Smooth muscle cell (in vitro differentiated cells): ENCODE measurements at regions not wholly inside any gene's neighbourhood (a gene's known extent, or its start where the extent isn't known, plus 50 kb on each side); places are given as distances from the start of the nearest gene placed in this dataset.

Source experiments
- DNase-seq: peaks from one replicate; lab custom pipeline; 2025; ENCODE audit not compliant: unreplicated experiment; lab: John Stamatoyannopoulos, UW
- H2AFZ ChIP-seq: fragments of 200-600 bp; sonication (generic); 2 replicates; pipeline ENCODE4 v1.6.0; 2016; ENCODE audit warnings: antibody characterized with exemption, low read depth, mild to moderate bottlenecking
- H3F3A ChIP-seq: fragments of 200-600 bp; sonication (generic); 2 replicates; pipeline ENCODE4 v1.6.0; 2017; ENCODE audit warnings: antibody characterized with exemption, low read depth
- H3K27ac ChIP-seq: fragments of 200-600 bp; sonication (generic); 2 replicates; pipeline ENCODE4 v1.5.1; 2016; ENCODE audit warnings: low read depth, mild to moderate bottlenecking
- H3K27me3 ChIP-seq: fragments of 200-600 bp; sonication (generic); 2 replicates; pipeline ENCODE4 v1.6.1; 2016; ENCODE audit warnings: low read depth, mild to moderate bottlenecking
- H3K36me3 ChIP-seq: fragments of 200-600 bp; sonication (generic); 2 replicates; pipeline ENCODE4 v1.5.1; 2016; ENCODE audit warnings: low read depth
- H3K4me1 ChIP-seq: fragments of 200-600 bp; sonication (generic); 2 replicates; pipeline ENCODE4 v1.5.1; 2016; ENCODE audit warnings: low read depth
- H3K4me2 ChIP-seq: fragments of 200-600 bp; sonication (generic); 2 replicates; pipeline ENCODE4 v1.6.0; 2016; ENCODE audit warnings: mild to moderate bottlenecking
- H3K4me3 ChIP-seq: fragments of 200-600 bp; sonication (generic); 2 replicates; pipeline ENCODE4 v1.5.1; 2016; ENCODE audit warnings: mild to moderate bottlenecking
- H3K79me2 ChIP-seq: fragments of 200-600 bp; sonication (generic); 2 replicates; pipeline ENCODE4 v1.6.0; 2016; ENCODE audit warnings: low read depth, mild to moderate bottlenecking
- H3K9ac ChIP-seq: fragments of 200-600 bp; sonication (generic); 2 replicates; pipeline ENCODE4 v1.6.0; 2016; ENCODE audit warnings: low read depth
- H3K9me3 ChIP-seq: fragments of 200-600 bp; sonication (generic); replicated peaks from 2 replicates; pipeline ENCODE4 v1.5.1; 2016; ENCODE audit warnings: low read depth
- H4K20me1 ChIP-seq: fragments of 200-600 bp; sonication (generic); 2 replicates; pipeline ENCODE4 v1.6.0; 2016; ENCODE audit warnings: low read depth
- WGBS: methylation state at CpG from one replicate; pipeline ENCODE4 v1.1.7; 2016; ENCODE audit warnings: low lambda C conversion rate; 5-methylcytosine and 5-hydroxymethylcytosine counted together
- TF ChIP-seq, protein P1 (sequence below): fragments of 200-600 bp; sonication (generic); IDR thresholded peaks from 2 replicates; pipeline ENCODE4 v1.5.1; 2017; ENCODE audit warnings: borderline replicate concordance, mild to moderate bottlenecking, antibody characterized with exemption; ENCODE audit not compliant: insufficient read depth, poor library complexity, severe bottlenecking

DNA sequence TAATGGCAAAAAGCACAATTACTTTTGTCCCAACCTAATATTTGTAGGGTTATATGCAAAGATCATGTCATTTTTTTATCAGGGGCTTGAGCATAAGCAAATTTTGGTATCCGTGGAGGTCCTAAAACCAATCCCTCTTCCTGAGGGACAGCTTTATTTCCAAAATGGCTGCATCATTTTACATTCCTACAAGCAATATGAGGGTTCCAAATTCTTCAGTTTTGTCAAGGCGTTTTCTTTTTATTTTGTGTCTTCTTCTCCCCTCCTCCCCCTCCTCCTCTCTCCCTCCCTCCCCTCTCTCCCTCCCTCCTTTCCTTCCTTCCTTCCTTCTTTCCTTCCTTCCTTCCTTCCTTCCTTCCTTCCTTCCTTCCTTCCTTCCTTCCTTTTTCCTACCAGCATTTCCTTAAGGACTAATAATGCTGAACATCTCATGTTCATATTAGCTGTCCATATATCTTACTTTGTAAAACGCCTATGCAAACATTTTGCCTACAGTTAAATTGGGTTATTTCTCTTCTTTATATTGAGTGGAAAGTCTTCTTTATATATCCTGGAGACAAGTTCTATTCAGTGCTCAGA, 881.8 kb downstream of the DCDC2C start:
- no peak overlapping the region for H3K4me2 ChIP-seq
- no peaks in the 10 kb centered on the region for H3K4me1 ChIP-seq
- no peak overlapping the region for H3K27ac ChIP-seq
- H3K27me3 ChIP-seq: no peaks in the 10 kb centered on the region
- no peak overlapping the region for H2AFZ ChIP-seq
- H3K9me3 ChIP-seq: no peaks in the 10 kb centered on the region
- no peak for DNase-seq
- TF ChIP-seq, protein P1, sequence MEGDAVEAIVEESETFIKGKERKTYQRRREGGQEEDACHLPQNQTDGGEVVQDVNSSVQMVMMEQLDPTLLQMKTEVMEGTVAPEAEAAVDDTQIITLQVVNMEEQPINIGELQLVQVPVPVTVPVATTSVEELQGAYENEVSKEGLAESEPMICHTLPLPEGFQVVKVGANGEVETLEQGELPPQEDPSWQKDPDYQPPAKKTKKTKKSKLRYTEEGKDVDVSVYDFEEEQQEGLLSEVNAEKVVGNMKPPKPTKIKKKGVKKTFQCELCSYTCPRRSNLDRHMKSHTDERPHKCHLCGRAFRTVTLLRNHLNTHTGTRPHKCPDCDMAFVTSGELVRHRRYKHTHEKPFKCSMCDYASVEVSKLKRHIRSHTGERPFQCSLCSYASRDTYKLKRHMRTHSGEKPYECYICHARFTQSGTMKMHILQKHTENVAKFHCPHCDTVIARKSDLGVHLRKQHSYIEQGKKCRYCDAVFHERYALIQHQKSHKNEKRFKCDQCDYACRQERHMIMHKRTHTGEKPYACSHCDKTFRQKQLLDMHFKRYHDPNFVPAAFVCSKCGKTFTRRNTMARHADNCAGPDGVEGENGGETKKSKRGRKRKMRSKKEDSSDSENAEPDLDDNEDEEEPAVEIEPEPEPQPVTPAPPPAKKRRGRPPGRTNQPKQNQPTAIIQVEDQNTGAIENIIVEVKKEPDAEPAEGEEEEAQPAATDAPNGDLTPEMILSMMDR: no peak
- no peak overlapping the region for H3K9ac ChIP-seq
- no peaks in the 10 kb centered on the region for H4K20me1 ChIP-seq
- no peak overlapping the region for H3K4me3 ChIP-seq
- no peaks in the 10 kb centered on the region for H3K36me3 ChIP-seq
- WGBS: 74% methylated on average over 3 of the region's 3 CpGs
- no peaks in the 10 kb centered on the region for H3K79me2 ChIP-seq
- no peaks in the 10 kb centered on the region for H3F3A ChIP-seq

DNA sequence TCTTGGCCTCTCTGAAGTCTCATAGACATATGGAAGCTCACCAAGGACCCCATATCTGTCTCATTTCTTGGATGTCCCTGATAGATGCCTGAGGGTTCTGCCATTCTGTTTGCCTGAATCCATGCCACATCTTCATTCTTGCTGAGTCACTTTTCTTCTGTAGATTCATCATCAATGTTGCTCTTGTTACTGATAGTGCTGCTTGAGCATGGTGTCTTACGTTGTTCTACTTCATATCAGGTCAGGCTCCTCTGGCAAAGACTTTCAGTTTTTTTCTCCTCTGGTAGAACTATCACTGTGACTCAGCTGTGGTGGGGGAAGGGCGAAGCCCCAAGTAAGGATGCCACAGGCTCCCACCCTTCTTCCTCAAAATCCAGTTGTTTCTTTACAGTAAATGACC, 885.2 kb downstream of the DCDC2C start:
- no peak overlapping the region for H3K4me3 ChIP-seq
- no peak overlapping the region for H3K27ac ChIP-seq
- H3K79me2 ChIP-seq: no peaks in the 10 kb centered on the region
- TF ChIP-seq, protein P1: no peak
- no peaks in the 10 kb centered on the region for H3K9me3 ChIP-seq
- H3K27me3 ChIP-seq: no peaks in the 10 kb centered on the region
- no peaks in the 10 kb centered on the region for H4K20me1 ChIP-seq
- H3F3A ChIP-seq: no peaks in the 10 kb centered on the region
- H3K36me3 ChIP-seq: no peaks in the 10 kb centered on the region
- no peak overlapping the region for H2AFZ ChIP-seq
- WGBS: 57% methylated on average over 2 of the region's 2 CpGs
- no peaks in the 10 kb centered on the region for H3K4me1 ChIP-seq
- H3K4me2 ChIP-seq: no peak overlapping the region
- no peak overlapping the region for H3K9ac ChIP-seq
- no peak for DNase-seq

DNA sequence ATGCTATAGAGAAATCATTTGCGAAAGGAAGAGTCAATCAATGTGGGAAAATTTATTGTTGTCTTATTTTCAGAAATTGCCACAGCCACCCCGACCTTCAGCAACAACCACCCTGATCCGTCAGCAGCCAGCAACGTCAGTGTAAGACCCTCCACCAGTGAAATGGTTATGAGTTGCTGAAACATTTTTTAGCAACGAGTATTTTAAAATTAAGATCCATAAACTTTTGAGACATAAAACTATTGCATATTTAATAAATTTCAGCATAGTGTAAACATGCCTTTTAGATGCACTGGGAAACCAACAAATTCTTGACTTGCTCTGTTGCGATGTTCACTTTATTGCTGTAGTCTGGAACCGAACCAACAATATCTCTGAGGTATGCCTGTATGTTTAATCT, 887.9 kb downstream of the DCDC2C start:
- TF ChIP-seq, protein P1: no peak
- Histone ChIP-seq H2AFZ (no peak overlapping the region), H3K4me1 (no peaks in the 10 kb centered on the region), H3F3A (no peaks in the 10 kb centered on the region), H3K4me2 (no peak overlapping the region), H3K36me3 (no peaks in the 10 kb centered on the region), H4K20me1 (no peaks in the 10 kb centered on the region), H3K9ac (no peak overlapping the region), H3K27ac (no peak overlapping the region), H3K79me2 (no peaks in the 10 kb centered on the region), H3K9me3 (no peaks in the 10 kb centered on the region), H3K27me3 (no peaks in the 10 kb centered on the region), H3K4me3 (no peak overlapping the region)
- WGBS: 81% methylated on average over 7 of the region's 7 CpGs
- no peak for DNase-seq

DNA sequence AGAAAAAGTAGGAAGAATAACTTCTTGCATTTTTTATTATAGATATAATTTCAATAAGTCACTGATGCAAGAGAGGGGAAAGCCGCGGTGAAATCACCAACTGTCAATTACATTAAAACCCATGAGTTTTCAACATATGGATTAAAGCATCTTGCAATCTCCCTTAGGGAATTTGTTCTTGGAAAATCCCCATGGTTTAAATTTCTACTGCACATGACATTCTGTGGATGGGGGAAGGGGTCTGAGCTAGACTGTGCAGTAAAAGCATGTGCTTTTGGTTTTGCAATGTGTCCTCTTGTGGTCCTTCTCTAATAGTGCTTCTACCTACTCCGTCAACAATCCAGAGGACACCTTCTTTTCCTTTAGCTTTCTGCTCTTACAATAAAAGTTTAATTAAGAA, 894.0 kb downstream of the DCDC2C start:
- H3K4me3 ChIP-seq: no peak overlapping the region
- no peak for DNase-seq
- no peak overlapping the region for H3K4me2 ChIP-seq
- H3K27me3 ChIP-seq: no peaks in the 10 kb centered on the region
- no peaks in the 10 kb centered on the region for H3K36me3 ChIP-seq
- H3K27ac ChIP-seq: no peak overlapping the region
- no peaks in the 10 kb centered on the region for H3K79me2 ChIP-seq
- no peaks in the 10 kb centered on the region for H3K4me1 ChIP-seq
- H3F3A ChIP-seq: no peaks in the 10 kb centered on the region
- H4K20me1 ChIP-seq: no peaks in the 10 kb centered on the region
- no peak overlapping the region for H3K9ac ChIP-seq
- H2AFZ ChIP-seq: no peak overlapping the region
- TF ChIP-seq, protein P1: no peak
- H3K9me3 ChIP-seq: no peaks in the 10 kb centered on the region
- 85% methylated on average over 3 of the region's 3 CpGs for WGBS
